ENCODE measurements at regions not wholly inside any gene's neighbourhood (a gene's known extent, or its start where the extent isn't known, plus 50 kb on each side); places are given as distances from the start of the nearest gene placed in this dataset.

- no peak for TF ChIP-seq REST (IDR thresholded peaks at IDR 0.05; ENCODE audit: low read depth, low read length)
- TF ChIP-seq MAX (IDR thresholded peaks at IDR 0.05; ENCODE audit: low read depth, low read length) = no peak
- TF ChIP-seq NR2C2 (IDR thresholded peaks at IDR 0.05; ENCODE audit: borderline replicate concordance, control insufficient read depth, insufficient read length, low read depth) = no peak
- TF ChIP-seq BHLHE40 (IDR thresholded peaks at IDR 0.05; ENCODE audit: borderline replicate concordance in 1 of 2, low read depth in 2 of 2, low read length in 1 of 2) = no peak
Measured at GRCh38 chr10:21334891-21335696, 190.4 kb downstream of the SKIDA1 start (continued).

GRCh38 chr10:21330628-21331020 is 194.9 kb downstream of the SKIDA1 start:
- no peaks in the 10 kb centered on the region for H4K20me1 ChIP-seq (ENCODE audit: control insufficient read depth, insufficient read depth)
- no peaks in the 10 kb centered on the region for H3K36me3 ChIP-seq (ENCODE audit: control insufficient read depth in 2 of 2, insufficient read depth in 2 of 2, low read length in 1 of 2)
- intact Hi-C loops (cut with micrococcal nuclease; ENCODE audit: unreplicated experiment) (no loop called here), in situ Hi-C loops (cut with MboI) (no loop called here)
- no peak overlapping the region for H3K9ac ChIP-seq (ENCODE audit: control insufficient read depth, insufficient read depth, low read length)
- H3K9me3 ChIP-seq (replicated peaks; ENCODE audit: control insufficient read depth, insufficient read depth, low read length) = no peaks in the 10 kb centered on the region
- DNase-seq (ENCODE audit: low read depth, low spot score) (no peak), ATAC-seq (no peak), FAIRE-seq (no peak)
- ChIA-PET CTCF (interaction anchor here (0.6 kb wide), 1 partner anchor 52 kb away, joined by 4 read pairs; no protein-coding TSS in a partner anchor), POLR2A (no interaction called here), SMC1A (ENCODE audit: uncharacterized antibody, unreplicated experiment) (interaction anchor here (1.0 kb wide), 1 partner anchor 52 kb away, joined by 3 read pairs; no protein-coding TSS in a partner anchor), RAD21 (ENCODE audit: unreplicated experiment) (no interaction called here)
- H3K4me2 ChIP-seq (ENCODE audit: control insufficient read depth, insufficient read depth) = no peak overlapping the region
- H3K27ac ChIP-seq (ENCODE audit: control insufficient read depth, insufficient read depth) = no peak overlapping the region
- WGBS (ENCODE audit: insufficient coverage, insufficient replicate concordance, low lambda C conversion rate, missing lambda C conversion rate) = 31% methylated on average over 5 of the region's 6 CpGs
- no peak overlapping the region for H2AFZ ChIP-seq (ENCODE audit: control insufficient read depth, low read depth, low read length)
- H3K79me2 ChIP-seq (ENCODE audit: control insufficient read depth, insufficient read depth, low read length) = no peaks in the 10 kb centered on the region
- TF ChIP-seq ESRRA (IDR thresholded peaks at IDR 0.05; ENCODE audit: low read length) (no peak), CHD2 (IDR thresholded peaks at IDR 0.05; ENCODE audit: borderline replicate concordance, low read depth, low read length) (no peak), SMAD5 (IDR thresholded peaks at IDR 0.05; ENCODE audit: low read depth) (no peak), IRF4 (IDR thresholded peaks at IDR 0.05; ENCODE audit: low read depth, low read length) (no peak), EP300 (IDR thresholded peaks at IDR 0.05; ENCODE audit: borderline replicate concordance in 1 of 2, control insufficient read depth in 1 of 2, low read depth in 2 of 2, low read length in 2 of 2) (no peak), CHD1 (IDR thresholded peaks at IDR 0.05; ENCODE audit: low read depth, low read length) (no peak), ZBED1 (IDR thresholded peaks at IDR 0.05; ENCODE audit: borderline replicate concordance) (no peak)
- no peak overlapping the region for H3K4me3 ChIP-seq
- no TSS peak for BruUV-seq (replicated peaks)
- H3K27me3 ChIP-seq (replicated peaks in 1 of 2; ENCODE audit: control insufficient read depth in 2 of 2, insufficient read depth in 2 of 2, low read length in 1 of 2) = no peaks in the 10 kb centered on the region
- no peaks in the 10 kb centered on the region for H3K4me1 ChIP-seq (ENCODE audit: control insufficient read depth, insufficient read depth, low read length)
